ENCODE measurements at regions not wholly inside any gene's neighbourhood (a gene's known extent, or its start where the extent isn't known, plus 50 kb on each side); places are given as distances from the start of the nearest gene placed in this dataset.

DNA sequence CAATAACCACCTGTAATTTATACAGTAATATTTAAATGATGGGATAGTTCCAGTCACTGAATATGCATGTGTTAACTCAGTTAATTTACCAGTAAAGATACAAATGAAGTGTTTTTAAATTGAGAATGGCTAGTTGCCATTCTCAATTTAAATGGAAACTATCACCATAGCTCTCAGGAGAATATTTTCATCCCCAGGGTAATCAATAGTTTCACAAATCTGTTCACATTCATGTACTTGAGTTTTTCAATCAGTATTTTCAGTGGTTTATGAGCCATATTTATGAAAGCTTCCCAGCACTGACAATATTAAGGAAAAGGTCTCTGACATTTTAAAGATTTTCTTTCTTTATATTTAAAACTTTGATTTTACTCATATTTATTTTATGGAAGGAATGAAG, 439.3 kb downstream of the MAT2B start:
- TF ChIP-seq ZNF263 (CRISPR knock-in tag; IDR thresholded peaks at IDR 0.05; ENCODE audit: low read depth): no peak
- no peak for TF ChIP-seq ZNF138 (CRISPR knock-in tag; conservative IDR thresholded peaks at IDR 0.05)
- TF ChIP-seq, protein P1, sequence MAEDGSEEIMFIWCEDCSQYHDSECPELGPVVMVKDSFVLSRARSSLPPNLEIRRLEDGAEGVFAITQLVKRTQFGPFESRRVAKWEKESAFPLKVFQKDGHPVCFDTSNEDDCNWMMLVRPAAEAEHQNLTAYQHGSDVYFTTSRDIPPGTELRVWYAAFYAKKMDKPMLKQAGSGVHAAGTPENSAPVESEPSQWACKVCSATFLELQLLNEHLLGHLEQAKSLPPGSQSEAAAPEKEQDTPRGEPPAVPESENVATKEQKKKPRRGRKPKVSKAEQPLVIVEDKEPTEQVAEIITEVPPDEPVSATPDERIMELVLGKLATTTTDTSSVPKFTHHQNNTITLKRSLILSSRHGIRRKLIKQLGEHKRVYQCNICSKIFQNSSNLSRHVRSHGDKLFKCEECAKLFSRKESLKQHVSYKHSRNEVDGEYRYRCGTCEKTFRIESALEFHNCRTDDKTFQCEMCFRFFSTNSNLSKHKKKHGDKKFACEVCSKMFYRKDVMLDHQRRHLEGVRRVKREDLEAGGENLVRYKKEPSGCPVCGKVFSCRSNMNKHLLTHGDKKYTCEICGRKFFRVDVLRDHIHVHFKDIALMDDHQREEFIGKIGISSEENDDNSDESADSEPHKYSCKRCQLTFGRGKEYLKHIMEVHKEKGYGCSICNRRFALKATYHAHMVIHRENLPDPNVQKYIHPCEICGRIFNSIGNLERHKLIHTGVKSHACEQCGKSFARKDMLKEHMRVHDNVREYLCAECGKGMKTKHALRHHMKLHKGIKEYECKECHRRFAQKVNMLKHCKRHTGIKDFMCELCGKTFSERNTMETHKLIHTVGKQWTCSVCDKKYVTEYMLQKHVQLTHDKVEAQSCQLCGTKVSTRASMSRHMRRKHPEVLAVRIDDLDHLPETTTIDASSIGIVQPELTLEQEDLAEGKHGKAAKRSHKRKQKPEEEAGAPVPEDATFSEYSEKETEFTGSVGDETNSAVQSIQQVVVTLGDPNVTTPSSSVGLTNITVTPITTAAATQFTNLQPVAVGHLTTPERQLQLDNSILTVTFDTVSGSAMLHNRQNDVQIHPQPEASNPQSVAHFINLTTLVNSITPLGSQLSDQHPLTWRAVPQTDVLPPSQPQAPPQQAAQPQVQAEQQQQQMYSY (CRISPR knock-in tag; IDR thresholded peaks at IDR 0.05): no peak
- TF ChIP-seq KAT7 (CRISPR knock-in tag; IDR thresholded peaks at IDR 0.05; ENCODE audit: borderline replicate concordance): no peak
- TF ChIP-seq, protein P2, sequence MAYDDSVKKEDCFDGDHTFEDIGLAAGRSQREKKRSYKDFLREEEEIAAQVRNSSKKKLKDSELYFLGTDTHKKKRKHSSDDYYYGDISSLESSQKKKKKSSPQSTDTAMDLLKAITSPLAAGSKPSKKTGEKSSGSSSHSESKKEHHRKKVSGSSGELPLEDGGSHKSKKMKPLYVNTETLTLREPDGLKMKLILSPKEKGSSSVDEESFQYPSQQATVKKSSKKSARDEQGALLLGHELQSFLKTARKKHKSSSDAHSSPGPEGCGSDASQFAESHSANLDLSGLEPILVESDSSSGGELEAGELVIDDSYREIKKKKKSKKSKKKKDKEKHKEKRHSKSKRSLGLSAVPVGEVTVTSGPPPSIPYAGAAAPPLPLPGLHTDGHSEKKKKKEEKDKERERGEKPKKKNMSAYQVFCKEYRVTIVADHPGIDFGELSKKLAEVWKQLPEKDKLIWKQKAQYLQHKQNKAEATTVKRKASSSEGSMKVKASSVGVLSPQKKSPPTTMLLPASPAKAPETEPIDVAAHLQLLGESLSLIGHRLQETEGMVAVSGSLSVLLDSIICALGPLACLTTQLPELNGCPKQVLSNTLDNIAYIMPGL (CRISPR knock-in tag; IDR thresholded peaks at IDR 0.05): no peak
- TF ChIP-seq GRHL2 (CRISPR knock-in tag; IDR thresholded peaks at IDR 0.05; ENCODE audit: insufficient replicate concordance, severe bottlenecking): no peak
- TF ChIP-seq, protein P3, sequence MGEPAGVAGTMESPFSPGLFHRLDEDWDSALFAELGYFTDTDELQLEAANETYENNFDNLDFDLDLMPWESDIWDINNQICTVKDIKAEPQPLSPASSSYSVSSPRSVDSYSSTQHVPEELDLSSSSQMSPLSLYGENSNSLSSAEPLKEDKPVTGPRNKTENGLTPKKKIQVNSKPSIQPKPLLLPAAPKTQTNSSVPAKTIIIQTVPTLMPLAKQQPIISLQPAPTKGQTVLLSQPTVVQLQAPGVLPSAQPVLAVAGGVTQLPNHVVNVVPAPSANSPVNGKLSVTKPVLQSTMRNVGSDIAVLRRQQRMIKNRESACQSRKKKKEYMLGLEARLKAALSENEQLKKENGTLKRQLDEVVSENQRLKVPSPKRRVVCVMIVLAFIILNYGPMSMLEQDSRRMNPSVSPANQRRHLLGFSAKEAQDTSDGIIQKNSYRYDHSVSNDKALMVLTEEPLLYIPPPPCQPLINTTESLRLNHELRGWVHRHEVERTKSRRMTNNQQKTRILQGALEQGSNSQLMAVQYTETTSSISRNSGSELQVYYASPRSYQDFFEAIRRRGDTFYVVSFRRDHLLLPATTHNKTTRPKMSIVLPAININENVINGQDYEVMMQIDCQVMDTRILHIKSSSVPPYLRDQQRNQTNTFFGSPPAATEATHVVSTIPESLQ (CRISPR knock-in tag; IDR thresholded peaks at IDR 0.05): no peak
- no peak for TF ChIP-seq FOXP1 (CRISPR knock-in tag; IDR thresholded peaks at IDR 0.05; ENCODE audit: borderline replicate concordance)
- Mint-ChIP-seq H3K4me3 (no peak overlapping the region), H3K9me3 (peaks cover 12% of the 10 kb centered on the region), H3K27ac (no peak overlapping the region), H3K27me3 (ENCODE audit: low read depth) (no peaks in the 10 kb centered on the region), H3K4me1 (no peaks in the 10 kb centered on the region), H3K36me3 (no peaks in the 10 kb centered on the region)
- ChIA-PET CTCF (no interaction called here), POLR2A (no interaction called here)
- ATAC-seq (no peak), DNase-seq (ENCODE audit: low spot score) (no peak)

DNA sequence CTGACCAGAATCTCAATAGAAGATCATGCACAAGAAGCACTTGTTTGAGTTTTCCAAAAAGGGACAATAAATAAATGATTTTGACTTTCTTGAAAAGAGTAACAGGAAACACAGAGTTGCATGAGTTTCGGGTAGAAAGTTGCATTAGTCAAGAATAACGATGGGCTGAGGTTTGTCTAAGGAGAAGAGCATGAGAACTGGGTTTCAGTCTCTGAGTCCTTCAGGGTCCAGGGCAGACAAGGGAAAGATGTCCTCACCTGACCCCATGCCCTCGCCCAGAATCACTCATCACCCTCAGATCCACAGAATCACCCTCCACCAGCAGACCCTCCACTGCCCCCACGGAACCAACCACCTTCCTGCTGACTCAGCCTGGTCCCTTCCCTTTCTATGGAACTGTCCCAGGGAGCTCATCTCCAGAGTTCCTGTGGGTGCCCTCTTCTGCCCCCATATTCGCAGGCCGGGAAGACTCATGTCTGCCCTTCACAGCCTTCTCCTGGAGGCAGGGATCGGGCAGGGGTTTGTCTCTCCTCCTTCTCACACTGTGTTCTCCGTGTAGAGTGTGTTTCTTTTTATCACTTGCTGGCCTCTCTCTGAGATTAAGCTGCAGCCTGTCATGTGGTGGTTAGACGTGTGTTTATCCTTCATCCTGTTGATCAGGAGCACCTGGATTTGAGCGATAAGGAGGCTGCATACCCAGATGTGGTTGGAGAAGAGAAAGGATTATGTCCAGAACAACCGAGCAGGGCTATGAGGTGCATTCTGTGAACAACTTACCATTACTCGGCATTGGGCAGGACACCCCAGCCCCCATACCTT, 442.6 kb downstream of the MAT2B start:
- Mint-ChIP-seq H3K27ac (no peak overlapping the region), H3K4me3 (no peak overlapping the region), H3K4me1 (no peaks in the 10 kb centered on the region), H3K9me3 (peaks cover 12% of the 10 kb centered on the region), H3K27me3 (ENCODE audit: low read depth) (no peaks in the 10 kb centered on the region), H3K36me3 (no peaks in the 10 kb centered on the region)
- no peak for TF ChIP-seq OVOL2 (CRISPR knock-in tag; IDR thresholded peaks at IDR 0.05; ENCODE audit: borderline replicate concordance)
- TF ChIP-seq, protein P4, sequence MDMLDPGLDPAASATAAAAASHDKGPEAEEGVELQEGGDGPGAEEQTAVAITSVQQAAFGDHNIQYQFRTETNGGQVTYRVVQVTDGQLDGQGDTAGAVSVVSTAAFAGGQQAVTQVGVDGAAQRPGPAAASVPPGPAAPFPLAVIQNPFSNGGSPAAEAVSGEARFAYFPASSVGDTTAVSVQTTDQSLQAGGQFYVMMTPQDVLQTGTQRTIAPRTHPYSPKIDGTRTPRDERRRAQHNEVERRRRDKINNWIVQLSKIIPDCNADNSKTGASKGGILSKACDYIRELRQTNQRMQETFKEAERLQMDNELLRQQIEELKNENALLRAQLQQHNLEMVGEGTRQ (CRISPR knock-in tag; IDR thresholded peaks at IDR 0.05): no peak
- TF ChIP-seq, protein P3 (CRISPR knock-in tag; IDR thresholded peaks at IDR 0.05): no peak
- no peak for TF ChIP-seq SP1 (CRISPR knock-in tag; conservative IDR thresholded peaks at IDR 0.05)
- POLR2A ChIA-PET: no interaction called here
- CTCF ChIA-PET: no interaction called here
- ATAC-seq (no peak), DNase-seq (ENCODE audit: low spot score) (no peak)
